Sigmoid colon (tissue), 6 donors: ENCODE measurements at regions not wholly inside any gene's neighbourhood (a gene's known extent, or its start where the extent isn't known, plus 50 kb on each side); places are given as distances from the start of the nearest gene placed in this dataset.

Experiments used
- DNase-seq: peaks from one replicate; pipeline ENCODE4 v3.0.0-alpha.2; 2019
- H3K27ac ChIP-seq, 4 donors: fragments of 200-600 bp; sonication (generic); one replicate each; pipeline ENCODE4 v1.5.1; 2016 to 2019; ENCODE audit warnings: mild to moderate bottlenecking in 1 of 4
- H3K27me3 ChIP-seq, 3 donors: fragments of 200-600 bp; sonication (generic); one replicate each; pipeline ENCODE4 v1.5.1; 2019; ENCODE audit warnings: mild to moderate bottlenecking in 1 of 3
- H3K36me3 ChIP-seq, 4 donors: fragments of 200-600 bp; sonication (generic); one replicate each; pipeline ENCODE4 v1.5.1; 2016 to 2019
- H3K4me1 ChIP-seq, 4 donors: fragments of 200-600 bp; sonication (generic); one replicate each; pipeline ENCODE4 v1.5.1; 2017 to 2019
- H3K4me3 ChIP-seq, 4 donors: fragments of 200-600 bp; sonication (generic); one replicate each; pipeline ENCODE4 v1.5.1; 2017 to 2019; ENCODE audit warnings: mild to moderate bottlenecking in 2 of 4, moderate library complexity in 1 of 4
- H3K9me3 ChIP-seq, 4 donors: fragments of 200-600 bp in 3 of 4; sonication (generic) in 3 of 4; one replicate each; pipeline versions ENCODE4 v1.5.1 to v1.6.1; 2013 to 2019
- CTCF ChIP-seq, 4 experiments: fragments of 450-650 bp in 3 of 4; fragments of 200-600 bp in 1 of 4; IDR thresholded peaks; one replicate each; pipeline ENCODE4 v1.5.1; 2016 to 2019; ENCODE audit warnings: antibody characterized with exemption in 4 of 4, mild to moderate bottlenecking in 3 of 4, moderate library complexity in 2 of 4
- EP300 ChIP-seq, 4 donors: sonication (generic); formaldehyde crosslinking; IDR thresholded peaks; one replicate each; pipeline ENCODE4 v1.6.1; 2017; ENCODE audit warnings: antibody characterized with exemption in 4 of 4
- POLR2A ChIP-seq, 2 donors: fragments of 450-650 bp; IDR thresholded peaks; one replicate each; pipeline ENCODE4 v1.6.1; 2016; ENCODE audit warnings: antibody characterized with exemption in 2 of 2, mild to moderate bottlenecking in 2 of 2, moderate library complexity in 2 of 2
- POLR2AphosphoS5 ChIP-seq, 4 donors: sonication (generic); formaldehyde crosslinking; IDR thresholded peaks; one replicate each; pipeline ENCODE4 v1.6.1; 2017; ENCODE audit warnings: antibody characterized with exemption in 4 of 4
- WGBS, 2 donors: extraction: QIAGEN DNeasy Blood & Tissue Kit; methylation state at CpG; one replicate each; pipeline ENCODE4 v1.1.7; 2013; 5-methylcytosine and 5-hydroxymethylcytosine counted together
- intact Hi-C: fragments of 100-400 bp; cut with DNase I; formaldehyde crosslinking; loops from one replicate; pipeline ENCODE4 v1.15.1; 2023
- donor health status: healthy with polysubstance abuse.
- donor health status: healthy.

GRCh38 chr1:110787328-110788071 is 85.4 kb upstream of the CD53 start:
- TF ChIP-seq POLR2A (IDR thresholded peaks at IDR 0.05) (no peak), POLR2AphosphoS5 (IDR thresholded peaks at IDR 0.05) (no peak), EP300 (IDR thresholded peaks at IDR 0.05) (no peak), CTCF (IDR thresholded peaks at IDR 0.05) (no peak)
- H3K4me3 ChIP-seq = no peak overlapping the region
- H3K9me3 ChIP-seq = peaks cover 0 to 6% (median under 1%) of the 10 kb centered on the region in 4 donors
- no peaks in the 10 kb centered on the region for H3K4me1 ChIP-seq
- intact Hi-C loops = no loop called here
- whole genome bisulfite sequencing, 2 donors = 30 to 36% methylated on average over 3 of the region's 3 CpGs
- peaks cover 0 to 6% (median 0%) of the 10 kb centered on the region in 3 donors for H3K27me3 ChIP-seq
- no peak for DNase-seq
- H3K36me3 ChIP-seq = no peaks in the 10 kb centered on the region
- no peak overlapping the region for H3K27ac ChIP-seq

DNA sequence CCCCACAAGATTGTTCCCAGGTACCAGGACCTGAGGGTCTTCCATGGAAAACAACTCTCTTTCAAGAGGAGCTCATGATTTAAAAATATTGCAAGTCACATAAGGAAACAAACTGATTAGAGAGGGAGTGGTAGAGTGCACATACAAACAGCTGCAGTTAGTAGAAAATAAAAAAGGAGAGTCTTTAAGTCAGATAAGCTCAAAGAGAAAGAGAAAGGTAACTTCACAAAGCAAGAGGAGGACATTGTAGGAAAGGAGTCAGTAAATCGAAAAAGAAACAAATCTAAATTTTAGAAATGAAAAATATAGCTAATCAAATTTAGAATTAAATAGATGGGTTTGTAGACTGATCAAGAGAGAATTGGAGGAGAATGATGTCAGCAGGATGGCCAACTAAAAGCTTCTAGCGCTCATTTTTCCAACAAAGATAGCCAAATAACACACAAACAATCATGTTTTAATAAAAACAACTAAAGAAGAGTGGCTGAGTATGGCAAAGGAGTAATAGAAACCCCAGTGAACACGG is 86.1 kb upstream of the CD53 start:
- DNase-seq = no peak
- WGBS, 2 donors = 31 to 63% methylated on average over 3 of the region's 3 CpGs
- intact Hi-C loops = no loop called here
- Histone ChIP-seq H3K27ac (no peak overlapping the region), H3K9me3 (peaks cover 0 to 6% (median under 1%) of the 10 kb centered on the region in 4 donors), H3K36me3 (no peaks in the 10 kb centered on the region), H3K4me3 (no peak overlapping the region), H3K4me1 (no peaks in the 10 kb centered on the region), H3K27me3 (peaks cover 0 to 6% (median 0%) of the 10 kb centered on the region in 3 donors)
- no peak for TF ChIP-seq EP300 (IDR thresholded peaks at IDR 0.05)
- TF ChIP-seq POLR2A (IDR thresholded peaks at IDR 0.05) = no peak
- no peak for TF ChIP-seq POLR2AphosphoS5 (IDR thresholded peaks at IDR 0.05)
- no peak for TF ChIP-seq CTCF (IDR thresholded peaks at IDR 0.05)

- intact Hi-C loops = no loop called here
Observed at GRCh38 chr1:110785612-110786011, 87.3 kb upstream of the CD53 start.

GRCh38 chr1:110785055-110785454 is 87.9 kb upstream of the CD53 start:
- DNase-seq = no peak
- Histone ChIP-seq H3K36me3 (no peaks in the 10 kb centered on the region), H3K27me3 (peaks cover 0 to 12% (median 7%) of the 10 kb centered on the region in 3 donors), H3K4me1 (no peaks in the 10 kb centered on the region), H3K4me3 (no peak overlapping the region), H3K27ac (no peak overlapping the region), H3K9me3 (peaks cover 0 to 6% (median under 1%) of the 10 kb centered on the region in 4 donors)
- no peak for TF ChIP-seq POLR2A (IDR thresholded peaks at IDR 0.05)
- 52 to 75% methylated on average over 3 of the region's 3 CpGs for WGBS, 2 donors
- intact Hi-C loops = no loop called here

More at GRCh38 chr1:110785612-110786011, 87.3 kb upstream of the CD53 start:
- WGBS, 2 donors = 57 to 58% methylated on average over 2 of the region's 2 CpGs
- TF ChIP-seq EP300 (IDR thresholded peaks at IDR 0.05) = no peak
- no peak for TF ChIP-seq POLR2AphosphoS5 (IDR thresholded peaks at IDR 0.05)
- TF ChIP-seq CTCF (IDR thresholded peaks at IDR 0.05) = no peak
- no peak for TF ChIP-seq POLR2A (IDR thresholded peaks at IDR 0.05)
- H3K4me1 ChIP-seq = no peaks in the 10 kb centered on the region
- H3K36me3 ChIP-seq = no peaks in the 10 kb centered on the region
- no peak overlapping the region for H3K4me3 ChIP-seq
- peaks cover 0 to 6% (median 1%) of the 10 kb centered on the region in 3 donors for H3K27me3 ChIP-seq
- peaks cover 0 to 6% (median under 1%) of the 10 kb centered on the region in 4 donors for H3K9me3 ChIP-seq
- DNase-seq = no peak
- H3K27ac ChIP-seq = no peak overlapping the region

GRCh38 chr1:110783292-110783918 is 89.5 kb upstream of the CD53 start:
- no peaks in the 10 kb centered on the region for H3K36me3 ChIP-seq
- no peak for TF ChIP-seq POLR2AphosphoS5 (IDR thresholded peaks at IDR 0.05)
- TF ChIP-seq CTCF (IDR thresholded peaks at IDR 0.05) = peak; percentile 13 to 85 (median 66)
- TF ChIP-seq EP300 (IDR thresholded peaks at IDR 0.05) = no peak
- no peak for TF ChIP-seq POLR2A (IDR thresholded peaks at IDR 0.05)
- H3K4me1 ChIP-seq = no peaks in the 10 kb centered on the region
- no peak overlapping the region for H3K4me3 ChIP-seq
- peaks cover 0 to 3% (median under 1%) of the 10 kb centered on the region in 4 donors for H3K9me3 ChIP-seq
- intact Hi-C loops = loop anchor here (5.0 kb wide), 2 partner anchors 151 to 166 kb away; no protein-coding TSS in a partner anchor
- DNase-seq = no peak
- WGBS, 2 donors = 2 to 19% methylated on average over 5 of the region's 5 CpGs
- peaks cover 0 to 14% (median 13%) of the 10 kb centered on the region in 3 donors for H3K27me3 ChIP-seq
- H3K27ac ChIP-seq = no peak overlapping the region
